DMS53 treated with DMSO at 0.1 percent for 48 hours (cell line): ENCODE measurements at regions not wholly inside any gene's neighbourhood (a gene's known extent, or its start where the extent isn't known, plus 50 kb on each side); places are given as distances from the start of the nearest gene placed in this dataset.
"Not testable (repeated sequence)": the region's sequence is repeated elsewhere in the genome, so short reads cannot be mapped to it uniquely, and the experiment has no call there.

ENCODE experiments used
- DNase-seq: peaks from one replicate; lab custom pipeline; 2025; ENCODE audit not compliant: unreplicated experiment; lab: John Stamatoyannopoulos, UW

DNA sequence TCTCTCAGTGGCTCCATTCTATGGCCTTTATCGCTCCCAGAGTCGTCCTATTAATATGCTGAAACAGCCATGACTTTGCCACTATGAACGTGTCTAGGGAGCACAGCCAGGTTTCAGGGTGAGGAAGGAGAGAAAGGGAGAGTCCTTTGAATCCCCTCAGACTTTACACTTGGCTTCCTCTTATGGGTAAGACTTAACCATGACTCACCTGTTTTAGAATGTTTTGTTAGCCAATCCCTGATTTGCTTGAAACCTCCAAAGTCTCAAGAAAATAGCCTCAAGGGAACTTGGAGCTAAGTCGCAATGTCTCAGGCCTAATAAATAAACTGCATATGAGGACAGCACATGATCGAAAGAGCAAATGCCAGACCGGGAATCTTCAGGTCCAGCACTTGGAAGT lies 131.2 kb upstream of the RCN1 start:
- no peak for DNase-seq

- DNase-seq, result peak; percentile 22
These were observed 132.7 kb upstream of the RCN1 start for GRCh38 chr11:31958076-31958735.

DNA sequence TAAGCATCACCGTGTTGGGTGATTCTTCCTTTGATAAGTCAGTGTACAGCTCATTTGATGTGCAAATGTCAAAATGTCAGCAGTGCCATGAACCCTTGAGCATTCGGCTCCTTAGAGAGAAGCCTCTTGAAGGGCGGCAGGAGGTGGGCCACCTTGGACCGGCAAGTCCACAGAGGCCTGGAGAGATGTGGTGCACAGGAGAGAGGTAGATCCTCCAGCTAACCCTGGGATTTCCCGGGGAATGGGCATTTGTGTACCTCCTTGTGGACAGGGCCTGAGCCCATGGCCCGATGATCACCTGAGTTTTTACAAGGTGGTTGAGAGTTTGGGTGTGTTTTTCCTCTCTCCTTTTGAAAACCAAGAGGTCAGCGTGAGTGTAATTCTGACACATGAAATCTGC lies 133.2 kb upstream of the RCN1 start:
- no peak for DNase-seq

DNA sequence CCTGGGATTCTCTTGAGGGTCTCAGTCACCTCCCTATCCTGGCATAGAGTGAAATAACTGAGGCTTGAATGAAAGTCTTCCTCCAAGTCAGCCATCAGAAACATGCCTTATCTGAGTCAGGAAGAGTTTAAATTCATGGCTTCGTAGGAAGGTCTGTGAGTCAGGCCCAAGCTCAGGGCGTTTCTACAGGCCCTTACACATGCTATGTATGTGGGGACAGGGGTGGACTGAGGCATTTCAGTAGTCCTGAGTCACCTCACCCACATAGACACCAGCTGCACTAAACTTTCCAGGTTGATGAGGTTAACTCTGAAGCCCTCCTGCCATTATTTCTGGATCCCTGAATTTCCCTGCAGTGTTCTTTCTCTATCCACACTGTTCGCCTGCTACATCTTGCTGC lies 134.6 kb upstream of the RCN1 start:
- DNase-seq, result no peak

- no peak for DNase-seq
These were observed 135.0 kb upstream of the RCN1 start for GRCh38 chr11:31955838-31956237.

GRCh38 chr11:31953803-31954327 lies 137.0 kb upstream of the RCN1 start:
- DNase-seq, result no peak

- DNase-seq, result not testable (repeated sequence)
These were observed 138.6 kb upstream of the PAX6 start for GRCh38 chr11:31949733-31950200.

GRCh38 chr11:31947051-31947450 lies 135.9 kb upstream of the PAX6 start:
- DNase-seq, result no peak

GRCh38 chr11:31943056-31943780 lies 132.1 kb upstream of the PAX6 start:
- no peak for DNase-seq

DNA sequence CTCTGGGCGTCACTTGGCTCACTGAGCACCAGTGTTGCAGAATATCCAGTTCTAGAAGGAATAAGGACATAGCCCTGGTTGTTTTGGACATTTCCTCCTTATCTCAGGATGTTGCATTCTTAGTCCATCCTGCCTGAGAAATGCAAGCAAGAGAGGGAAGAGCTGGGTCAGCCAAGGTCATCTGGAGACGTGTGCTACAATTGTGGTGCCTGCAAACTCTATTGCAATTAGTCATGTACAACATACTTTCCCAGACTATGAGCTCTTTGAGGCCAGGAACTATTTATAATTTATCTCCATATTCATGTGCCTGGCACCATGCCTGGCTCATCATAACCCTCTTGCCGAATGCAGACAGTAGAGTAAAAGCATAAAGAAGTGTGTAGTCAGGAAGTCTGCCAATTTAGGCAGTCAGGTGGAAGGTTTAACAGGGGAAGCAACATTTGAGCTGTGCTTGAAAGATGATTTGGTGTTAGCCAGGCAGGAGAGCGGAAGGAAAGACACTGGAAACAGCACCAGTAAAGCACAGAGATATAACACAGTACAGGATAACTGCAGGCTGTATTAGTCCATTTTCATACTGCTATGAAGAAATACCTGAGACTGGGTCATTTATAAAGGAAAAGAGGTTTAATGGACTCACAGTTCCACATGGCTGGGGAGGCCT lies 129.4 kb upstream of the PAX6 start:
- DNase-seq, result no peak

- no peak for DNase-seq
These were observed 127.9 kb upstream of the PAX6 start for GRCh38 chr11:31939004-31939403.

- no peak for DNase-seq
These were observed 125.2 kb upstream of the PAX6 start for GRCh38 chr11:31936312-31936711.

DNA sequence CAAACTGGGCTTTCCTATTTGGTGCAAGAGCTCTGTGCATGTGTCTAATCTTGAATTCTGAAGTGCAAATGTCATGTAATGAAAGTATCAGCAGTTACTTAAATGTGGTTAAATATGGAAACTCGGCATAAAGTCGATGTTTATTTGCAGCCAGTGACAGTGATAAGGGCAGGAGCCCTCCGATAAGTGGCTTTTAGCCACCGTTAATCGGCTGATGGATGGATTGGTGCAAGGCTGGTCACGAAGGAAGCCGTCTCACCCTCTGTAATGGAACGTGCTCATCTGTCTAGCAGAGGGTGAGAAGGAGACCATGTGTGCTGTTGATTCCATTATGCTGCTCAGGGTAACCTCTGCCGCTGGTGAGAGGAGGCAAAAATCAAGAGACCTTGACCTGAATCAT lies 121.8 kb upstream of the PAX6 start:
- no peak for DNase-seq

DNA sequence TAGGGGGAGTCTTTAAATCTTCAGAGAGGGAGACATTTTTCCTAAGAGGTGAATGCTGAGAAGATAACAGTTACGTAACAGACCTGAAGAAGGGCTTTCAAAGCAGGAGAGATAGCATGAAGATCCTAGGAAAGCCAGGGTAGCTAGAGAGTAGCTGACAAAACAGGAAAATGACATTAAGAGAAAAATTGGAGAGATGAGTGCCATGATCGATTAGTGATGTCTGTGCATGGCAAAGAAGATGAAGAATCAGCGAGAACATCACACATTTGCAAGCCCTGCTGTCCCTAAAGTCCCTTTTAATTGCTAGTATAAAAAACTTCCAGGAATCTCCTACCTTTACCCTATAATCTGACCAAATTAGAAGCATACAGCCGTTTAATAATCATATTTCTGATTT lies 116.9 kb upstream of the PAX6 start:
- DNase-seq, result no peak

GRCh38 chr11:31926816-31927528 lies 115.8 kb upstream of the PAX6 start:
- no peak for DNase-seq

GRCh38 chr11:31926106-31926505 lies 115.0 kb upstream of the PAX6 start:
- no peak for DNase-seq

DNA sequence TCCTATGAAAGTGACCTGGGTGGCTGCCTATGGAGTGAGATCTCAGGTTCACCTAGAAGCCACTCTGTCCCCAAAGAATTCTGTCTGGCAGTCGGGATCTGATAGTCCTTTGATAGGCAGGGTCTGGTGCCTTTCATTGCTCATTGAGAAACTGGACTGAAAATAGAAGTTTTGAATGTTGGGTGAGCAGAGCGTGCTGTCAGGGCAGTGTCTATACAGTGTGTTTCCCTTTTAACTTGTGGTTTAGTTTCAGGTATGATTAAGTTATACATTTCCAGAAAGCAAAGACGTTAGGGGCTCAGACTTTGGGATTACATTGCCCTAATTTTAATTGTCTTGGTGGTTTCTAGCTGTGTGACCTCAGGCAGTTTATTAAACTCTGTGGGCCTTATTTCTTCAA lies 111.3 kb upstream of the PAX6 start:
- no peak for DNase-seq

- DNase-seq, result no peak
These were observed 110.0 kb upstream of the PAX6 start for GRCh38 chr11:31921081-31921480.

GRCh38 chr11:31919175-31919574 lies 108.1 kb upstream of the PAX6 start:
- DNase-seq, result no peak

DNA sequence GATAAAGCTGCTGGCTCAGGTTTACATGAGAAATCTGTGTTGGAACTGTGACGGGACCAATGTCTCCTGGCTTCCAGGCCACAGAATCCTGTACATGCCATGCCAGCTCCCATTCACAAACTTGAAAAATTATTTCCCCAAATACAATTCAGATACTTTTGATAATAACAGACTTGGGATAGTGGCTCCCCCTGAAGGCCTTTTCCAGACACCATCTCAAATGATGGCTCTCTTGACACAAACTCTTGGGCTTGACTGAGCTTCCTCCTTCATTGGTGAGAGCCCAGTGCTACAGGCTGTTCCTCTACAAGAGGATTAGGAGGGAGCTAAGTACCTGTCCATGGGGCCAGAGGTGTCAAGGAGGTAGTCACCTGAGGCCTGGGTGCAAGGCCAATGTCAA lies 104.7 kb upstream of the PAX6 start:
- DNase-seq, result no peak

DNA sequence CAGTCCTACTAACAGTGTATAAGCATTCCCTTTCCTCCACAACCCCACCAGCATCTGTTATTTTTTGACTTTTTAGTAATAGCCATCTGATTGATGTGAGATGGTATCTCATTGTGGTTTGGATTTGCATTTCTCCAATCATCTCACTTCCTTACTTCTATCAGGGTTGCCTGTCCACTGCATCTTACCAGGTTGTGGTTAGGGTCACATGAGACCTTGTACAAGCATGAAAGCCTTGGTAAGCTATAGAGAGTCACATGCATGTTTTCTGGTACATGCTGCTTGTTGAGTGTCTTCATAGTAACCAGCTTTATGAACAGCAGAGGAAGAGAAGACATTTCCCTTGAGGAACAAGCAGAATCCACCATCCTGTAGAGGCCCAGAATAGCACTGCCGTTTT lies 102.9 kb upstream of the PAX6 start:
- DNase-seq, result no peak
